NCI-H2196 (cell line): ENCODE measurements at regions not wholly inside any gene's neighbourhood (a gene's known extent, or its start where the extent isn't known, plus 50 kb on each side); places are given as distances from the start of the nearest gene placed in this dataset.
"Not testable (repeated sequence)": the region's sequence is repeated elsewhere in the genome, so short reads cannot be mapped to it uniquely, and the experiment has no call there.

ENCODE experiments used
- DNase-seq: peaks from one replicate; lab custom pipeline; 2025; ENCODE audit not compliant: unreplicated experiment; lab: John Stamatoyannopoulos, UW

- DNase-seq: no peak
These were observed 81.8 kb upstream of the MAP3K1 start for GRCh38 chr5:56733580-56733979.

GRCh38 chr5:56732121-56732520, 83.2 kb upstream of the MAP3K1 start:
- no peak for DNase-seq

GRCh38 chr5:56731473-56731872, 83.9 kb upstream of the MAP3K1 start:
- not testable (repeated sequence) for DNase-seq

- no peak for DNase-seq
These were observed 85.9 kb upstream of the MAP3K1 start for GRCh38 chr5:56729488-56729887.

- DNase-seq: no peak
These were observed 89.5 kb upstream of the MAP3K1 start for GRCh38 chr5:56725711-56726411.

- not testable (repeated sequence) for DNase-seq
These were observed 90.5 kb upstream of the MAP3K1 start for GRCh38 chr5:56724857-56725256.

- no peak for DNase-seq
These were observed 93.0 kb upstream of the MAP3K1 start for GRCh38 chr5:56722317-56722716.

- DNase-seq: no peak
These were observed 97.9 kb upstream of the MAP3K1 start for GRCh38 chr5:56717253-56717987.

GRCh38 chr5:56715986-56716385, 99.4 kb upstream of the MAP3K1 start:
- no peak for DNase-seq

GRCh38 chr5:56712895-56713591, 102.3 kb upstream of the MAP3K1 start:
- no peak for DNase-seq

GRCh38 chr5:56710826-56711590, 104.3 kb upstream of the MAP3K1 start:
- DNase-seq: no peak

GRCh38 chr5:56706504-56706903, 108.8 kb upstream of the MAP3K1 start:
- no peak for DNase-seq

GRCh38 chr5:56705217-56705616, 110.1 kb upstream of the MAP3K1 start:
- DNase-seq: no peak

GRCh38 chr5:56703952-56704351, 111.4 kb upstream of the MAP3K1 start:
- no peak for DNase-seq

- no peak for DNase-seq
These were observed 114.6 kb upstream of the MAP3K1 start for GRCh38 chr5:56700711-56701110.

- DNase-seq: no peak
These were observed 115.8 kb upstream of the MAP3K1 start for GRCh38 chr5:56699538-56699937.

- no peak for DNase-seq
These were observed 116.6 kb upstream of the MAP3K1 start for GRCh38 chr5:56698463-56699381.

- DNase-seq: no peak
These were observed 118.4 kb upstream of the MAP3K1 start for GRCh38 chr5:56696900-56697299.

- DNase-seq: no peak
These were observed 122.1 kb upstream of the MAP3K1 start for GRCh38 chr5:56693220-56693579.
